GM12892 (cell line): ENCODE measurements at regions not wholly inside any gene's neighbourhood (a gene's known extent, or its start where the extent isn't known, plus 50 kb on each side); places are given as distances from the start of the nearest gene placed in this dataset.

Source experiments
- POLR2A ChIP-seq: IDR thresholded peaks from 2 replicates; pipeline ENCODE4 v1.6.1; 2011; ENCODE audit warnings: low read depth, low read length, control low read depth
- TAF1 ChIP-seq: IDR thresholded peaks from 2 replicates; pipeline ENCODE4 v1.6.1; 2011; ENCODE audit warnings: low read depth, mild to moderate bottlenecking, control low read depth, low read length, borderline replicate concordance

DNA sequence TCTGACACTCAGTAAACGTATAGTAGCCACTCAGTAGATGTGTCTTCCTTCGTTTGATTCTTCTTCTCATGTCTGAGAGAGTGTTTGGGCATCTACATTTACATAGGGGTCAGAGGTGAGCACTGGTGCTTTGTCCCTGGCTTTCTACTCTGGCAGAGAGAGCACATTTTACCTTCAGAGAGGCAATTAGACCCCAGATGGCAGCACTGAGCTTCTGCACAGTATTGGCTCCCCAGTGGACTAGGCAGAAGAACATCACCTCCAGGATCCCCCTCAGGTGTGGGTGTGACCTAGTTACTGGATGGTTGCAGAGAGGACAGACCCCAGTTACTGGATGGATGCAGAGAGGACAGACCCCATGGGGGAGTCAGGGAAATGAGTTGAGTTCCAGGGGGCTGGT is 327.2 kb downstream of the DHX35 start:
- TF ChIP-seq POLR2A (no peak), TAF1 (no peak)
